IMR-90 (cell line): ENCODE measurements at regions not wholly inside any gene's neighbourhood (a gene's known extent, or its start where the extent isn't known, plus 50 kb on each side); places are given as distances from the start of the nearest gene placed in this dataset.

ENCODE experiments used
- CEBPB ChIP-seq: IDR thresholded peaks from 2 replicates; pipeline ENCODE4 v1.6.1; 2012; ENCODE audit warnings: low read depth, low read length, improper control_type of control experiment
- CHD1 ChIP-seq: IDR thresholded peaks from 2 replicates; pipeline ENCODE4 v1.6.1; 2012; ENCODE audit warnings: low read depth, low read length, improper control_type of control experiment
- FOS ChIP-seq: fragments of 150-350 bp; IDR thresholded peaks from 2 replicates; pipeline ENCODE4 v1.6.1; 2016; ENCODE audit warnings: low read depth, low read length
- MAFK ChIP-seq: IDR thresholded peaks from 2 replicates; pipeline ENCODE4 v1.6.1; 2012; ENCODE audit warnings: low read depth, low read length, improper control_type of control experiment
- MAZ ChIP-seq: IDR thresholded peaks from 2 replicates; pipeline ENCODE4 v1.6.1; 2012; ENCODE audit warnings: low read depth, mild to moderate bottlenecking, low read length, improper control_type of control experiment, moderate library complexity, borderline replicate concordance
- POLR2A ChIP-seq: IDR thresholded peaks from 2 replicates; pipeline ENCODE4 v1.6.1; 2012; ENCODE audit warnings: mild to moderate bottlenecking, low read depth, low read length
- RAD21 ChIP-seq: IDR thresholded peaks from 2 replicates; pipeline ENCODE4 v1.6.1; 2012; ENCODE audit warnings: low read length, improper control_type of control experiment
- RCOR1 ChIP-seq: IDR thresholded peaks from 2 replicates; pipeline ENCODE4 v1.6.1; 2012; ENCODE audit warnings: mild to moderate bottlenecking, low read length, improper control_type of control experiment; ENCODE audit not compliant: insufficient replicate concordance
- RFX5 ChIP-seq: IDR thresholded peaks from 2 replicates; pipeline ENCODE4 v1.8.0; 2012; ENCODE audit warnings: low read depth, mild to moderate bottlenecking, low read length, moderate library complexity
- SMC3 ChIP-seq: fragments of 150-350 bp; IDR thresholded peaks from 2 replicates; pipeline ENCODE4 v1.6.1; 2016; ENCODE audit warnings: low read depth, mild to moderate bottlenecking, antibody characterized with exemption, low read length, moderate library complexity
- USF2 ChIP-seq: fragments of 150-350 bp; IDR thresholded peaks from 2 replicates; pipeline ENCODE4 v1.6.1; 2017; ENCODE audit warnings: mild to moderate bottlenecking, antibody characterized with exemption, low read length, low read depth
- TF ChIP-seq, protein P1 (sequence below): conservative IDR thresholded peaks from 2 replicates; pipeline ENCODE4 v1.5.1; 2012; ENCODE audit warnings: mild to moderate bottlenecking, low read depth, low read length, improper control_type of control experiment

GRCh38 chr5:142384014-142384413 lies 59.2 kb upstream of the SPRY4 start:
- TF ChIP-seq SMC3 (no peak), CHD1 (no peak), POLR2A (no peak), RAD21 (no peak), RFX5 (no peak), CEBPB (no peak), FOS (no peak), RCOR1 (no peak), MAFK (no peak), USF2 (no peak), MAZ (no peak)
- TF ChIP-seq, protein P1, sequence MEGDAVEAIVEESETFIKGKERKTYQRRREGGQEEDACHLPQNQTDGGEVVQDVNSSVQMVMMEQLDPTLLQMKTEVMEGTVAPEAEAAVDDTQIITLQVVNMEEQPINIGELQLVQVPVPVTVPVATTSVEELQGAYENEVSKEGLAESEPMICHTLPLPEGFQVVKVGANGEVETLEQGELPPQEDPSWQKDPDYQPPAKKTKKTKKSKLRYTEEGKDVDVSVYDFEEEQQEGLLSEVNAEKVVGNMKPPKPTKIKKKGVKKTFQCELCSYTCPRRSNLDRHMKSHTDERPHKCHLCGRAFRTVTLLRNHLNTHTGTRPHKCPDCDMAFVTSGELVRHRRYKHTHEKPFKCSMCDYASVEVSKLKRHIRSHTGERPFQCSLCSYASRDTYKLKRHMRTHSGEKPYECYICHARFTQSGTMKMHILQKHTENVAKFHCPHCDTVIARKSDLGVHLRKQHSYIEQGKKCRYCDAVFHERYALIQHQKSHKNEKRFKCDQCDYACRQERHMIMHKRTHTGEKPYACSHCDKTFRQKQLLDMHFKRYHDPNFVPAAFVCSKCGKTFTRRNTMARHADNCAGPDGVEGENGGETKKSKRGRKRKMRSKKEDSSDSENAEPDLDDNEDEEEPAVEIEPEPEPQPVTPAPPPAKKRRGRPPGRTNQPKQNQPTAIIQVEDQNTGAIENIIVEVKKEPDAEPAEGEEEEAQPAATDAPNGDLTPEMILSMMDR: no peak
